WTC11 (cell line): ENCODE measurements at regions not wholly inside any gene's neighbourhood (a gene's known extent, or its start where the extent isn't known, plus 50 kb on each side); places are given as distances from the start of the nearest gene placed in this dataset.

ENCODE experiments used
- ATAC-seq: fragments of 200-7000 bp; cut with Tn5 transposase; 2 replicates; pipeline ENCODE4 v1.10.0; 2021; ENCODE audit warnings: mild to moderate bottlenecking, moderate library complexity
- CTCF ChIA-PET: fragments of 300-600 bp; sonication (Branson Sonifier 250); formaldehyde crosslinking; loops from one replicate; lab custom pipeline; 2021; ENCODE audit warnings: antibody characterized with exemption; lab: Charles Lee
- POLR2A ChIA-PET: fragments of 350-600 bp; sonication (Branson Sonifier 250); formaldehyde crosslinking; loops from one replicate; lab custom pipeline; 2021; ENCODE audit warnings: antibody characterized with exemption; lab: Charles Lee
- DNase-seq: peaks from one replicate; pipeline ENCODE4 v3.0.0; 2021; ENCODE audit warnings: low spot score
- H3K27ac Mint-ChIP-seq: 2 replicates; pipeline ENCODE4 v1.8.0; 2021; ENCODE audit warnings: mixed read lengths
- H3K27me3 Mint-ChIP-seq: 2 replicates; pipeline ENCODE4 v1.8.0; 2021; ENCODE audit warnings: low read depth, mild to moderate bottlenecking, moderate library complexity, mixed read lengths
- H3K36me3 Mint-ChIP-seq: 2 replicates; pipeline ENCODE4 v1.8.0; 2021; ENCODE audit warnings: mixed read lengths
- H3K4me1 Mint-ChIP-seq: 2 replicates; pipeline ENCODE4 v1.8.0; 2022; ENCODE audit warnings: mixed read lengths
- H3K4me3 Mint-ChIP-seq: 2 replicates; pipeline ENCODE4 v1.8.0; 2021; ENCODE audit warnings: mild to moderate bottlenecking, moderate library complexity, mixed read lengths
- H3K9me3 Mint-ChIP-seq: 2 replicates; pipeline ENCODE4 v1.8.0; 2021; ENCODE audit warnings: mixed read lengths
- FOXJ3 ChIP-seq: sonication (generic); formaldehyde crosslinking; IDR thresholded peaks from 2 replicates; pipeline ENCODE4 v1.9.0; 2021; ENCODE audit warnings: missing genetic modification reagents, mild to moderate bottlenecking, borderline replicate concordance
- MYBL2 ChIP-seq: sonication (generic); formaldehyde crosslinking; IDR thresholded peaks from 2 replicates; pipeline ENCODE4 v1.8.1; 2023; ENCODE audit warnings: mild to moderate bottlenecking, moderate library complexity, missing genetic modification reagents
- SP1 ChIP-seq: sonication (generic); formaldehyde crosslinking; conservative IDR thresholded peaks from 2 replicates; pipeline ENCODE4 v1.8.1; 2022; ENCODE audit warnings: missing genetic modification reagents
- TP53 ChIP-seq: sonication (generic); formaldehyde crosslinking; IDR thresholded peaks from 2 replicates; pipeline ENCODE4 v1.8.1; 2023; ENCODE audit warnings: mild to moderate bottlenecking, missing genetic modification reagents
- ZNF121 ChIP-seq: sonication (generic); formaldehyde crosslinking; IDR thresholded peaks from 2 replicates; pipeline ENCODE4 v1.8.0; 2023; ENCODE audit warnings: missing genetic modification reagents
- ZNF138 ChIP-seq: sonication (generic); formaldehyde crosslinking; conservative IDR thresholded peaks from 2 replicates; pipeline ENCODE4 v1.8.1; 2022; ENCODE audit warnings: mild to moderate bottlenecking, moderate library complexity, missing genetic modification reagents
- ZNF219 ChIP-seq: sonication (generic); formaldehyde crosslinking; IDR thresholded peaks from 2 replicates; pipeline ENCODE4 v1.8.0; 2023; ENCODE audit warnings: missing genetic modification reagents, mild to moderate bottlenecking, borderline replicate concordance
- ZNF232 ChIP-seq: sonication (generic); formaldehyde crosslinking; IDR thresholded peaks from 2 replicates; pipeline ENCODE4 v1.8.0; 2022; ENCODE audit warnings: mild to moderate bottlenecking, missing genetic modification reagents
- ZNF396 ChIP-seq: fragments of 250-450 bp; sonication (Bioruptor Pico); IDR thresholded peaks from 2 replicates; pipeline ENCODE4 v1.8.0; 2021; ENCODE audit warnings: mild to moderate bottlenecking, moderate library complexity, borderline replicate concordance
- TF ChIP-seq, protein P1 (sequence below): sonication (generic); formaldehyde crosslinking; IDR thresholded peaks from 2 replicates; pipeline ENCODE4 v1.8.0; 2022; ENCODE audit warnings: mild to moderate bottlenecking, missing genetic modification reagents
- TF ChIP-seq, protein P2 (sequence below): sonication (generic); formaldehyde crosslinking; IDR thresholded peaks from 2 replicates; pipeline ENCODE4 v1.8.0; 2022; ENCODE audit warnings: mild to moderate bottlenecking, missing genetic modification reagents
- TF ChIP-seq, protein P3 (sequence below): fragments of 250-450 bp; sonication (Bioruptor Pico); IDR thresholded peaks from 2 replicates; pipeline ENCODE4 v2.1.2; 2022; ENCODE audit warnings: mild to moderate bottlenecking, moderate library complexity
- TF ChIP-seq, protein P4 (sequence below): sonication (generic); formaldehyde crosslinking; IDR thresholded peaks from 2 replicates; pipeline ENCODE4 v1.8.1; 2022; ENCODE audit warnings: missing genetic modification reagents, borderline replicate concordance
- TF ChIP-seq, protein P5 (sequence below): sonication (generic); formaldehyde crosslinking; IDR thresholded peaks from 2 replicates; pipeline ENCODE4 v1.8.0; 2023; ENCODE audit warnings: mild to moderate bottlenecking, missing genetic modification reagents
- TF ChIP-seq, protein P6 (sequence below): sonication (generic); formaldehyde crosslinking; IDR thresholded peaks from 2 replicates; pipeline ENCODE4 v1.8.1; 2023; ENCODE audit warnings: mild to moderate bottlenecking, missing genetic modification reagents, moderate library complexity
- TF ChIP-seq, protein P7 (sequence below): sonication (generic); formaldehyde crosslinking; IDR thresholded peaks from 2 replicates; pipeline ENCODE4 v1.8.0; 2022; ENCODE audit warnings: mild to moderate bottlenecking, missing genetic modification reagents
- TF ChIP-seq, protein P8 (sequence below): sonication (generic); formaldehyde crosslinking; IDR thresholded peaks from 2 replicates; pipeline ENCODE4 v1.8.0; 2022; ENCODE audit warnings: missing genetic modification reagents
- TF ChIP-seq, protein P9 (sequence below): fragments of 250-450 bp; sonication (Bioruptor Pico); IDR thresholded peaks from 2 replicates; pipeline ENCODE4 v1.8.0; 2021; ENCODE audit warnings: mild to moderate bottlenecking

DNA sequence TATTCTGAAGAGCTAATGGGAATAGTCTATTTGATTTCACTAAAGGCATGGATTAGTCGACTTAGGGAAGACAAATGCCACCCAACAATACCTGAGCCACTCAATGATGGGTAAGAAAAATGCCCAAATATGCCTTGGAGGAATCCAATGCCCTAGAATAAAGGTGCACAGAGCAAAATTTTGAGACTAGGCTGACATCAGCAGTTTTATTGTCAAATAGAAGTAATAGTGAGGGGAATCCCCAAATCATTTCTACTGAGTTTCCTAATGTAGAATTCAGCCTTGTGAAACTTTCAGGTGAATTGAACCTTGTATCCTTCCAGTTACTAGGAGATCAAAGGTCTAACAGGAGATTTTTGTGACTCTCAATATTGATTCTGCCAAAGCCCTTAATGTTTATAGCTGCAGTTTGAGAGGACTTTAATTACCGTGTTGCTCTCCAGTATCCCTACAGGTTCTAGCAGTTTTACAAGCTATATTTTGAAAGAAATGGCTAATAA is 50.8 kb upstream of the THSD7B start:
- ChIA-PET POLR2A (no interaction called here), CTCF (interaction anchor here (0.6 kb wide), 1 partner anchor 206 kb away, joined by 4 read pairs; no protein-coding TSS in a partner anchor)
- no peaks in the 10 kb centered on the region for H3K4me1 Mint-ChIP-seq
- ATAC-seq: no peak
- 0 out of 2 replicates have a peak, but pooled peaks cover 3% of the 10 kb centered on the region for H3K9me3 Mint-ChIP-seq
- H3K4me3 Mint-ChIP-seq: no peak overlapping the region
- TF ChIP-seq ZNF232 (CRISPR knock-in tag) (no peak), ZNF396 (CRISPR knock-in tag) (no peak), SP1 (CRISPR knock-in tag) (no peak), ZNF121 (no peak)
- TF ChIP-seq, protein P1, sequence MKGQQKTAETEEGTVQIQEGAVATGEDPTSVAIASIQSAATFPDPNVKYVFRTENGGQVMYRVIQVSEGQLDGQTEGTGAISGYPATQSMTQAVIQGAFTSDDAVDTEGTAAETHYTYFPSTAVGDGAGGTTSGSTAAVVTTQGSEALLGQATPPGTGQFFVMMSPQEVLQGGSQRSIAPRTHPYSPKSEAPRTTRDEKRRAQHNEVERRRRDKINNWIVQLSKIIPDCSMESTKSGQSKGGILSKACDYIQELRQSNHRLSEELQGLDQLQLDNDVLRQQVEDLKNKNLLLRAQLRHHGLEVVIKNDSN: no peak
- TF ChIP-seq, protein P2, sequence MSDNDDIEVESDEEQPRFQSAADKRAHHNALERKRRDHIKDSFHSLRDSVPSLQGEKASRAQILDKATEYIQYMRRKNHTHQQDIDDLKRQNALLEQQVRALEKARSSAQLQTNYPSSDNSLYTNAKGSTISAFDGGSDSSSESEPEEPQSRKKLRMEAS: no peak
- TF ChIP-seq, all 79 proteins: peak for 0
- no peaks in the 10 kb centered on the region for H3K27me3 Mint-ChIP-seq
- DNase-seq: no peak
- no peaks in the 10 kb centered on the region for H3K36me3 Mint-ChIP-seq
- no peak overlapping the region for H3K27ac Mint-ChIP-seq

DNA sequence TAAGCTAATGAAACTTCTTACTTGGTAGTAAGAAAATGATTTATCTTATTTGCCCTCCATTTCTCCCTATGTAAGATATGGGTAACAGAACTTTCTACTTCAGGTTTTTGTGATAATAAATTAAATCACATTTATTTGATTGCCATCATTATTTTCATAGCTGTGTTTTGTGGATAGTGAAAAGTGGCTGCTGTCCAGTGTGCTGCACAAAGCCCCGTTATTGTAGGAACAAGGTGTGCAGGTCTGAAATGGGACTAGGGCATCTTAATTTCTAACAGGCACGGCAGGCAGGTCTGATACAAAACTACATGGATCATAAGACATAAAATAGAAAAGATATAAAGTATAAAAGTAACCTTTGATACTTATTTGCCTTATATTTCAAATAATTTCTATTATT is 51.6 kb upstream of the THSD7B start:
- H3K4me1 Mint-ChIP-seq: no peaks in the 10 kb centered on the region
- DNase-seq (no peak), ATAC-seq (no peak)
- H3K27ac Mint-ChIP-seq: no peak overlapping the region
- POLR2A ChIA-PET: no interaction called here
- no peaks in the 10 kb centered on the region for H3K36me3 Mint-ChIP-seq
- H3K4me3 Mint-ChIP-seq: no peak overlapping the region
- H3K27me3 Mint-ChIP-seq: no peaks in the 10 kb centered on the region
- H3K9me3 Mint-ChIP-seq: 0 out of 2 replicates have a peak, but pooled peaks cover 3% of the 10 kb centered on the region
- CTCF ChIA-PET: no interaction called here
- TF ChIP-seq, protein P3, sequence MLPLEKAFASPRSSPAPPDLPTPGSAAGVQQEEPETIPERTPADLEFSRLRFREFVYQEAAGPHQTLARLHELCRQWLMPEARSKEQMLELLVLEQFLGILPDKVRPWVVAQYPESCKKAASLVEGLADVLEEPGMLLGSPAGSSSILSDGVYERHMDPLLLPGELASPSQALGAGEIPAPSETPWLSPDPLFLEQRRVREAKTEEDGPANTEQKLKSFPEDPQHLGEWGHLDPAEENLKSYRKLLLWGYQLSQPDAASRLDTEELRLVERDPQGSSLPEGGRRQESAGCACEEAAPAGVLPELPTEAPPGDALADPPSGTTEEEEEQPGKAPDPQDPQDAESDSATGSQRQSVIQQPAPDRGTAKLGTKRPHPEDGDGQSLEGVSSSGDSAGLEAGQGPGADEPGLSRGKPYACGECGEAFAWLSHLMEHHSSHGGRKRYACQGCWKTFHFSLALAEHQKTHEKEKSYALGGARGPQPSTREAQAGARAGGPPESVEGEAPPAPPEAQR: no peak
- TF ChIP-seq, protein P4, sequence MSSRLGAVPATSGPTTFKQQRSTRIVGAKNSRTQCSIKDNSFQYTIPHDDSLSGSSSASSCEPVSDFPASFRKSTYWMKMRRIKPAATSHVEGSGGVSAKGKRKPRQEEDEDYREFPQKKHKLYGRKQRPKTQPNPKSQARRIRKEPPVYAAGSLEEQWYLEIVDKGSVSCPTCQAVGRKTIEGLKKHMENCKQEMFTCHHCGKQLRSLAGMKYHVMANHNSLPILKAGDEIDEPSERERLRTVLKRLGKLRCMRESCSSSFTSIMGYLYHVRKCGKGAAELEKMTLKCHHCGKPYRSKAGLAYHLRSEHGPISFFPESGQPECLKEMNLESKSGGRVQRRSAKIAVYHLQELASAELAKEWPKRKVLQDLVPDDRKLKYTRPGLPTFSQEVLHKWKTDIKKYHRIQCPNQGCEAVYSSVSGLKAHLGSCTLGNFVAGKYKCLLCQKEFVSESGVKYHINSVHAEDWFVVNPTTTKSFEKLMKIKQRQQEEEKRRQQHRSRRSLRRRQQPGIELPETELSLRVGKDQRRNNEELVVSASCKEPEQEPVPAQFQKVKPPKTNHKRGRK (CRISPR knock-in tag): no peak
- TF ChIP-seq TP53 (CRISPR knock-in tag): no peak
- no peak for TF ChIP-seq ZNF138 (CRISPR knock-in tag)
- no peak for TF ChIP-seq FOXJ3 (CRISPR knock-in tag)
- TF ChIP-seq, protein P5, sequence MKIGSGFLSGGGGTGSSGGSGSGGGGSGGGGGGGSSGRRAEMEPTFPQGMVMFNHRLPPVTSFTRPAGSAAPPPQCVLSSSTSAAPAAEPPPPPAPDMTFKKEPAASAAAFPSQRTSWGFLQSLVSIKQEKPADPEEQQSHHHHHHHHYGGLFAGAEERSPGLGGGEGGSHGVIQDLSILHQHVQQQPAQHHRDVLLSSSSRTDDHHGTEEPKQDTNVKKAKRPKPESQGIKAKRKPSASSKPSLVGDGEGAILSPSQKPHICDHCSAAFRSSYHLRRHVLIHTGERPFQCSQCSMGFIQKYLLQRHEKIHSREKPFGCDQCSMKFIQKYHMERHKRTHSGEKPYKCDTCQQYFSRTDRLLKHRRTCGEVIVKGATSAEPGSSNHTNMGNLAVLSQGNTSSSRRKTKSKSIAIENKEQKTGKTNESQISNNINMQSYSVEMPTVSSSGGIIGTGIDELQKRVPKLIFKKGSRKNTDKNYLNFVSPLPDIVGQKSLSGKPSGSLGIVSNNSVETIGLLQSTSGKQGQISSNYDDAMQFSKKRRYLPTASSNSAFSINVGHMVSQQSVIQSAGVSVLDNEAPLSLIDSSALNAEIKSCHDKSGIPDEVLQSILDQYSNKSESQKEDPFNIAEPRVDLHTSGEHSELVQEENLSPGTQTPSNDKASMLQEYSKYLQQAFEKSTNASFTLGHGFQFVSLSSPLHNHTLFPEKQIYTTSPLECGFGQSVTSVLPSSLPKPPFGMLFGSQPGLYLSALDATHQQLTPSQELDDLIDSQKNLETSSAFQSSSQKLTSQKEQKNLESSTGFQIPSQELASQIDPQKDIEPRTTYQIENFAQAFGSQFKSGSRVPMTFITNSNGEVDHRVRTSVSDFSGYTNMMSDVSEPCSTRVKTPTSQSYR (CRISPR knock-in tag): no peak
- TF ChIP-seq, protein P6, sequence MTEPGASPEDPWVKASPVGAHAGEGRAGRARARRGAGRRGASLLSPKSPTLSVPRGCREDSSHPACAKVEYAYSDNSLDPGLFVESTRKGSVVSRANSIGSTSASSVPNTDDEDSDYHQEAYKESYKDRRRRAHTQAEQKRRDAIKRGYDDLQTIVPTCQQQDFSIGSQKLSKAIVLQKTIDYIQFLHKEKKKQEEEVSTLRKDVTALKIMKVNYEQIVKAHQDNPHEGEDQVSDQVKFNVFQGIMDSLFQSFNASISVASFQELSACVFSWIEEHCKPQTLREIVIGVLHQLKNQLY (CRISPR knock-in tag): no peak
- TF ChIP-seq, protein P7, sequence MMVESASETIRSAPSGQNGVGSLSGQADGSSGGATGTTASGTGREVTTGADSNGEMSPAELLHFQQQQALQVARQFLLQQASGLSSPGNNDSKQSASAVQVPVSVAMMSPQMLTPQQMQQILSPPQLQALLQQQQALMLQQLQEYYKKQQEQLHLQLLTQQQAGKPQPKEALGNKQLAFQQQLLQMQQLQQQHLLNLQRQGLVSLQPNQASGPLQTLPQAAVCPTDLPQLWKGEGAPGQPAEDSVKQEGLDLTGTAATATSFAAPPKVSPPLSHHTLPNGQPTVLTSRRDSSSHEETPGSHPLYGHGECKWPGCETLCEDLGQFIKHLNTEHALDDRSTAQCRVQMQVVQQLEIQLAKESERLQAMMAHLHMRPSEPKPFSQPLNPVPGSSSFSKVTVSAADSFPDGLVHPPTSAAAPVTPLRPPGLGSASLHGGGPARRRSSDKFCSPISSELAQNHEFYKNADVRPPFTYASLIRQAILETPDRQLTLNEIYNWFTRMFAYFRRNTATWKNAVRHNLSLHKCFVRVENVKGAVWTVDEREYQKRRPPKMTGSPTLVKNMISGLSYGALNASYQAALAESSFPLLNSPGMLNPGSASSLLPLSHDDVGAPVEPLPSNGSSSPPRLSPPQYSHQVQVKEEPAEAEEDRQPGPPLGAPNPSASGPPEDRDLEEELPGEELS (CRISPR knock-in tag): no peak
- TF ChIP-seq, protein P8, sequence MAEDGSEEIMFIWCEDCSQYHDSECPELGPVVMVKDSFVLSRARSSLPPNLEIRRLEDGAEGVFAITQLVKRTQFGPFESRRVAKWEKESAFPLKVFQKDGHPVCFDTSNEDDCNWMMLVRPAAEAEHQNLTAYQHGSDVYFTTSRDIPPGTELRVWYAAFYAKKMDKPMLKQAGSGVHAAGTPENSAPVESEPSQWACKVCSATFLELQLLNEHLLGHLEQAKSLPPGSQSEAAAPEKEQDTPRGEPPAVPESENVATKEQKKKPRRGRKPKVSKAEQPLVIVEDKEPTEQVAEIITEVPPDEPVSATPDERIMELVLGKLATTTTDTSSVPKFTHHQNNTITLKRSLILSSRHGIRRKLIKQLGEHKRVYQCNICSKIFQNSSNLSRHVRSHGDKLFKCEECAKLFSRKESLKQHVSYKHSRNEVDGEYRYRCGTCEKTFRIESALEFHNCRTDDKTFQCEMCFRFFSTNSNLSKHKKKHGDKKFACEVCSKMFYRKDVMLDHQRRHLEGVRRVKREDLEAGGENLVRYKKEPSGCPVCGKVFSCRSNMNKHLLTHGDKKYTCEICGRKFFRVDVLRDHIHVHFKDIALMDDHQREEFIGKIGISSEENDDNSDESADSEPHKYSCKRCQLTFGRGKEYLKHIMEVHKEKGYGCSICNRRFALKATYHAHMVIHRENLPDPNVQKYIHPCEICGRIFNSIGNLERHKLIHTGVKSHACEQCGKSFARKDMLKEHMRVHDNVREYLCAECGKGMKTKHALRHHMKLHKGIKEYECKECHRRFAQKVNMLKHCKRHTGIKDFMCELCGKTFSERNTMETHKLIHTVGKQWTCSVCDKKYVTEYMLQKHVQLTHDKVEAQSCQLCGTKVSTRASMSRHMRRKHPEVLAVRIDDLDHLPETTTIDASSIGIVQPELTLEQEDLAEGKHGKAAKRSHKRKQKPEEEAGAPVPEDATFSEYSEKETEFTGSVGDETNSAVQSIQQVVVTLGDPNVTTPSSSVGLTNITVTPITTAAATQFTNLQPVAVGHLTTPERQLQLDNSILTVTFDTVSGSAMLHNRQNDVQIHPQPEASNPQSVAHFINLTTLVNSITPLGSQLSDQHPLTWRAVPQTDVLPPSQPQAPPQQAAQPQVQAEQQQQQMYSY (CRISPR knock-in tag): no peak
- TF ChIP-seq ZNF219 (CRISPR knock-in tag): no peak
- TF ChIP-seq, protein P9, sequence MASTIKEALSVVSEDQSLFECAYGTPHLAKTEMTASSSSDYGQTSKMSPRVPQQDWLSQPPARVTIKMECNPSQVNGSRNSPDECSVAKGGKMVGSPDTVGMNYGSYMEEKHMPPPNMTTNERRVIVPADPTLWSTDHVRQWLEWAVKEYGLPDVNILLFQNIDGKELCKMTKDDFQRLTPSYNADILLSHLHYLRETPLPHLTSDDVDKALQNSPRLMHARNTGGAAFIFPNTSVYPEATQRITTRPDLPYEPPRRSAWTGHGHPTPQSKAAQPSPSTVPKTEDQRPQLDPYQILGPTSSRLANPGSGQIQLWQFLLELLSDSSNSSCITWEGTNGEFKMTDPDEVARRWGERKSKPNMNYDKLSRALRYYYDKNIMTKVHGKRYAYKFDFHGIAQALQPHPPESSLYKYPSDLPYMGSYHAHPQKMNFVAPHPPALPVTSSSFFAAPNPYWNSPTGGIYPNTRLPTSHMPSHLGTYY (CRISPR knock-in tag): no peak
- TF ChIP-seq MYBL2 (CRISPR knock-in tag): no peak
